SU-DHL-6 (cell line): ENCODE measurements at regions not wholly inside any gene's neighbourhood (a gene's known extent, or its start where the extent isn't known, plus 50 kb on each side); places are given as distances from the start of the nearest gene placed in this dataset.

Experiments
- H2AFZ ChIP-seq: fragments of 200-600 bp; sonication (generic); 2 replicates; pipeline ENCODE4 v1.6.1; 2014; ENCODE audit warnings: low read depth, mild to moderate bottlenecking, moderate library complexity, mixed read lengths, antibody characterized with exemption, low read length; ENCODE audit not compliant: severe bottlenecking
- H3F3A ChIP-seq: fragments of 200-600 bp; shearing (Covaris generic); 2 replicates; pipeline ENCODE4 v1.6.0; 2016; ENCODE audit warnings: antibody characterized with exemption, mild to moderate bottlenecking; ENCODE audit not compliant: insufficient read depth
- H3K27ac ChIP-seq: fragments of 200-600 bp; sonication (generic); 2 replicates; pipeline ENCODE4 v1.5.1; 2016; ENCODE audit warnings: low read depth, mild to moderate bottlenecking, low read length, moderate library complexity, mixed read lengths
- H3K27me3 ChIP-seq: fragments of 200-600 bp; sonication (generic), shearing (Covaris generic); 2 replicates; pipeline ENCODE4 v1.6.0; 2014; ENCODE audit warnings: mild to moderate bottlenecking, low read length
- H3K36me3 ChIP-seq: fragments of 200-600 bp; sonication (generic); 2 replicates; pipeline ENCODE4 v1.6.1; 2014; ENCODE audit warnings: mild to moderate bottlenecking, low read length, mixed read lengths
- H3K4me2 ChIP-seq: fragments of 300-600, 200-600 bp; shearing (Covaris generic), sonication (generic); 2 replicates; pipeline ENCODE4 v1.6.0; 2014; ENCODE audit warnings: low read length, low read depth, mild to moderate bottlenecking; ENCODE audit not compliant: poor library complexity, severe bottlenecking
- H3K4me3 ChIP-seq: fragments of 200-600 bp; sonication (generic); 2 replicates; pipeline ENCODE4 v1.5.1; 2014; ENCODE audit warnings: antibody characterized with exemption, low read length, mild to moderate bottlenecking, mixed read lengths; ENCODE audit not compliant: insufficient read depth, poor library complexity, severe bottlenecking
- H3K79me2 ChIP-seq: fragments of 200-600 bp; sonication (generic); 2 replicates; pipeline ENCODE4 v1.6.1; 2014; ENCODE audit warnings: mild to moderate bottlenecking, low read length, moderate library complexity; ENCODE audit not compliant: insufficient read depth
- H3K9ac ChIP-seq: fragments of 200-600 bp; sonication (generic); 2 replicates; pipeline ENCODE4 v1.7.0; 2014; ENCODE audit warnings: mild to moderate bottlenecking, low read length
- H3K9me2 ChIP-seq: fragments of 200-600 bp; sonication (generic); replicated peaks from 2 replicates; pipeline ENCODE4 v1.6.1; 2014; ENCODE audit warnings: low read length; ENCODE audit not compliant: insufficient read depth
- H3K9me3 ChIP-seq: fragments of 200-600 bp; sonication (generic); 2 replicates; pipeline ENCODE4 v1.6.1; 2014; ENCODE audit warnings: low read length, mixed read lengths; ENCODE audit not compliant: insufficient read depth
- H4K20me1 ChIP-seq: fragments of 200-600 bp; sonication (generic); 2 replicates; pipeline ENCODE4 v1.6.1; 2014; ENCODE audit warnings: low read depth, mild to moderate bottlenecking, antibody characterized with exemption, low read length, moderate library complexity, mixed read lengths
- CTCF ChIP-seq: fragments of 200-600 bp; sonication (generic); IDR thresholded peaks from one replicate; pipeline ENCODE4 v1.5.1; 2017; ENCODE audit warnings: antibody characterized with exemption, mild to moderate bottlenecking, low read length, moderate library complexity; ENCODE audit not compliant: insufficient read depth, poor library complexity, severe bottlenecking
- EZH2phosphoT487 ChIP-seq: fragments of 200-600 bp; sonication (generic), shearing (Covaris generic); conservative IDR thresholded peaks from 2 replicates; pipeline ENCODE4 v1.6.1; 2018; ENCODE audit warnings: mild to moderate bottlenecking, antibody characterized with exemption, low read length, moderate library complexity, mixed read lengths

DNA sequence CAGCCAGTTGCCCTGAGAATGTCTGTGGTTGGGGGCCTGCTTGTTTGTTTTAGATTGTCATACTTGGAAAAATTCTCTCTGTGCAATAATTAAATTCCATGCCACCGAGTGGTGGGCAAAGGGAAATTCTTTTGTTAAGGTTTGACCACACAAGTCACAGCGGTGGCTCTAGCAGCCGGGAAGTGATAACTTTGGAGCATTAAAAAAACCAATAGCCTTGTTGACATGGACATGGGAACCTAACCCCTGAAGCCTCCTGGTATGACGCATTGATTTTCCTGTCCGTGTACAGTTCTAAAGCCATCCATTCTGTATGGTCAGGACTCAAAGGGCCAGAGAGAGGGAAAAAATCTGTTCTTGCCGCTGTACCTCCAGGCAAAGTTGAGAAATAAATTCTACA is 384.9 kb upstream of the ZNF507 start:
- no peaks in the 10 kb centered on the region for H3K9me2 ChIP-seq
- no peaks in the 10 kb centered on the region for H3K36me3 ChIP-seq
- H3K4me3 ChIP-seq = no peak overlapping the region
- H3K9ac ChIP-seq = no peak overlapping the region
- TF ChIP-seq EZH2phosphoT487 (no peak), CTCF (no peak)
- no peak overlapping the region for H2AFZ ChIP-seq
- H3K27ac ChIP-seq = no peak overlapping the region
- H3K4me2 ChIP-seq = no peak overlapping the region
- H3K79me2 ChIP-seq = no peaks in the 10 kb centered on the region
- no peaks in the 10 kb centered on the region for H4K20me1 ChIP-seq
- H3F3A ChIP-seq = no peaks in the 10 kb centered on the region
- H3K27me3 ChIP-seq = no peaks in the 10 kb centered on the region
- H3K9me3 ChIP-seq = no peaks in the 10 kb centered on the region

DNA sequence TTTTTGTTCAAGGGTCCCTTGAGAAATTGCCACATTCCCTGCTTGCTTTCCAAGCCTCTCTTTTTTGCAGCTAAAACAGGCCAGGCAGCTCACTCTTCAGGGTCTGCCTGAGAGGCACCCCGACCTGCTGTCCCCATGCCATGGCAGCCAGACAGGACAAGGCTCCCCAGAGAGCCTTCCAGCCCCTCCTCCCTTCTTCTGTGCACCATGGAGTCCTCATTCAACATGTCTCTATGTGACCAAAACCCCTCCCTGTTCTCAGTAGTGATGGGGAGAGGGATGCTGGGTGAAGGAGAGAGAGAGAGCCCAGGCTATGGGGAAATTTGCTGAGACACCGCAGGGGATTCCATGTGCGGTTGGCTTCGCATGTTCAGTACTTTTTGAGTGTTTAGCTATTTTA is 384.2 kb upstream of the ZNF507 start:
- H3K4me3 ChIP-seq = no peak overlapping the region
- no peaks in the 10 kb centered on the region for H3K27me3 ChIP-seq
- H4K20me1 ChIP-seq = no peaks in the 10 kb centered on the region
- H3F3A ChIP-seq = no peaks in the 10 kb centered on the region
- no peaks in the 10 kb centered on the region for H3K9me2 ChIP-seq
- TF ChIP-seq CTCF (no peak), EZH2phosphoT487 (no peak)
- no peaks in the 10 kb centered on the region for H3K36me3 ChIP-seq
- no peaks in the 10 kb centered on the region for H3K79me2 ChIP-seq
- H3K9ac ChIP-seq = no peak overlapping the region
- no peak overlapping the region for H2AFZ ChIP-seq
- no peak overlapping the region for H3K4me2 ChIP-seq
- H3K27ac ChIP-seq = no peak overlapping the region
- no peaks in the 10 kb centered on the region for H3K9me3 ChIP-seq

DNA sequence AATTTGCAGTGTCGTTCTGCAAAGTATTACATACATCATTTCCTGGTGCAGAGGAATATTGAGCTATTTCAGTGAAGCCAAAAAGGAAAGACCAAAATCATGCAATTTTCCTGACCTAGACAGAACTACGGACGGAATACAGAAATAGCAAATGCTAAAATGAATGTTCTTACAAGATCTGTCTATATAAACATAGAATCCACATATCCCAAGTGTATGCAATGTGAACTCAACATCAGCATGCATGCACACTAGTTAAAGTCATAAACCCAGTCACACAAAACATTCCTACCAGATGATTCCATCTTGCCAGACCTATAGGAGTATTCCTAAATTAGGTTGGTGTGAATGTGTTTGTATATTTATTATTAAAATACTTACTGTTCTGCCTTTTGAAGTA is 383.7 kb upstream of the ZNF507 start:
- TF ChIP-seq CTCF (no peak), EZH2phosphoT487 (no peak)
- Histone ChIP-seq H3K9me2 (no peaks in the 10 kb centered on the region), H3K9ac (no peak overlapping the region), H3F3A (no peaks in the 10 kb centered on the region), H3K4me2 (no peak overlapping the region), H3K36me3 (no peaks in the 10 kb centered on the region), H3K27ac (no peak overlapping the region), H4K20me1 (no peaks in the 10 kb centered on the region), H3K9me3 (no peaks in the 10 kb centered on the region), H3K27me3 (no peaks in the 10 kb centered on the region), H3K4me3 (no peak overlapping the region), H2AFZ (no peak overlapping the region), H3K79me2 (no peaks in the 10 kb centered on the region)

- Histone ChIP-seq H3F3A (no peaks in the 10 kb centered on the region), H3K9me2 (no peaks in the 10 kb centered on the region), H4K20me1 (no peaks in the 10 kb centered on the region), H3K4me3 (no peak overlapping the region), H3K27me3 (no peaks in the 10 kb centered on the region), H3K27ac (no peak overlapping the region), H3K4me2 (no peak overlapping the region), H3K79me2 (no peaks in the 10 kb centered on the region), H3K9me3 (no peaks in the 10 kb centered on the region), H3K36me3 (no peaks in the 10 kb centered on the region), H3K9ac (no peak overlapping the region), H2AFZ (no peak overlapping the region)
- TF ChIP-seq EZH2phosphoT487 (no peak), CTCF (no peak)
These were observed 382.8 kb upstream of the ZNF507 start for GRCh38 chr19:31962561-31962996.
